HCT116 (cell line): ENCODE measurements at regions not wholly inside any gene's neighbourhood (a gene's known extent, or its start where the extent isn't known, plus 50 kb on each side); places are given as distances from the start of the nearest gene placed in this dataset.

ENCODE experiments used
- ATAC-seq: fragments of 200-7000 bp; cut with Tn5 transposase; 2 replicates; pipeline ENCODE4 v1.9.1; 2020; ENCODE audit warnings: mild to moderate bottlenecking, moderate library complexity
- BruUV-seq: library from RNA; stranded (reverse); fragments of 400-500 nt; replicated peaks from 2 replicates; lab custom pipeline; 2021; lab: Mats Ljungman, UMichigan
- CTCF ChIA-PET: fragments of 300-600 bp; sonication (Branson Sonifier 250); formaldehyde crosslinking; loops from one replicate; lab custom pipeline; 2021; ENCODE audit warnings: antibody characterized with exemption; lab: Charles Lee
- POLR2A ChIA-PET: fragments of 300-600, 350-600 bp; sonication (Branson Sonifier 250); formaldehyde crosslinking; loops from one replicate; lab custom pipeline; 2021; ENCODE audit warnings: antibody characterized with exemption; lab: Charles Lee
- RAD21 ChIA-PET, 2 experiments: fragments of 300-600 bp; sonication (Branson Sonifier 250); formaldehyde crosslinking; loops; one replicate each; lab custom pipeline; 2023; ENCODE audit warnings: low total read pairs in 2 of 2; ENCODE audit not compliant: uncharacterized antibody in 2 of 2, unreplicated experiment in 2 of 2, low non-redundant PET in 1 of 2; lab: Charles Lee
- DNase-seq: peaks from one replicate; pipeline ENCODE4 v3.0.0-alpha.2; 2010; ENCODE audit warnings: low read depth, low spot score
- H2AFZ ChIP-seq: fragments of 200-600 bp; shearing (Covaris generic), sonication (generic); 2 replicates; pipeline ENCODE4 v1.6.1; 2017; ENCODE audit warnings: low read depth, mixed run types, mixed read lengths, antibody characterized with exemption, low read length; ENCODE audit not compliant: poor library complexity, severe bottlenecking
- H3K27ac ChIP-seq: 2 replicates; pipeline ENCODE4 v1.5.1; 2012; ENCODE audit warnings: low read depth, low read length
- H3K27me3 ChIP-seq: fragments of 200-600 bp; sonication (generic); 2 replicates; pipeline ENCODE4 v1.6.1; 2016; ENCODE audit warnings: mixed run types, low read length, mixed read lengths; ENCODE audit not compliant: insufficient read depth
- H3K36me3 ChIP-seq, 2 experiments: fragments of 200-500 bp in 1 of 2; fragments of 200-600 bp in 1 of 2; sonication (Bioruptor generic) in 1 of 2; sonication (generic) in 1 of 2; 2 replicates each; pipeline versions ENCODE4 v1.5.1 to v1.6.1; 2014 to 2016; ENCODE audit warnings: low read length in 2 of 2, inconsistent platforms in 1 of 2, mixed read lengths in 1 of 2, mixed run types in 1 of 2; ENCODE audit not compliant: insufficient read depth in 2 of 2, control insufficient read depth in 1 of 2
- H3K4me1 ChIP-seq, 2 experiments: fragments of 200-600 bp in 1 of 2; sonication (generic) in 1 of 2; 2 replicates each; pipeline versions ENCODE4 v1.5.1 to v1.6.1; 2012 to 2017; ENCODE audit warnings: low read length in 2 of 2, inconsistent platforms in 1 of 2, mild to moderate bottlenecking in 1 of 2, mixed read lengths in 1 of 2, mixed run types in 1 of 2, moderate library complexity in 1 of 2; ENCODE audit not compliant: insufficient read depth in 2 of 2, control insufficient read depth in 1 of 2
- H3K4me2 ChIP-seq: fragments of 200-600 bp; sonication (generic); 2 replicates; pipeline ENCODE4 v1.6.1; 2017; ENCODE audit warnings: mixed run types, low read length, mixed read lengths
- H3K4me3 ChIP-seq, 2 experiments: fragments of 200-600 bp in 1 of 2; sonication (generic) in 1 of 2; replicated peaks in 1 of 2; 2 replicates each; pipeline ENCODE4 v1.5.1; 2011 to 2016; ENCODE audit warnings: low read length in 2 of 2, control low read depth in 1 of 2, low read depth in 1 of 2, mild to moderate bottlenecking in 1 of 2, mixed read lengths in 1 of 2, mixed run types in 1 of 2
- H3K79me2 ChIP-seq: fragments of 200-600 bp; sonication (generic); 2 replicates; pipeline ENCODE4 v1.6.1; 2017; ENCODE audit warnings: mild to moderate bottlenecking, mixed run types, low read length, moderate library complexity, mixed read lengths; ENCODE audit not compliant: insufficient read depth
- H3K9ac ChIP-seq: fragments of 200-600 bp; sonication (generic); 2 replicates; pipeline ENCODE4 v1.6.1; 2016; ENCODE audit warnings: low read length, mixed read lengths
- H3K9me2 ChIP-seq: fragments of 200-600 bp; sonication (generic), shearing (Covaris generic); 2 replicates; pipeline ENCODE4 v1.6.1; 2017; ENCODE audit warnings: mixed run types, mild to moderate bottlenecking, moderate library complexity; ENCODE audit not compliant: insufficient read depth
- H3K9me3 ChIP-seq, 2 experiments: fragments of 200-500 bp in 1 of 2; fragments of 200-600 bp in 1 of 2; sonication (Bioruptor generic) in 1 of 2; sonication (generic) in 1 of 2; 2 replicates each; pipeline ENCODE4 v1.6.1; 2014 to 2017; ENCODE audit warnings: low read length in 2 of 2, mixed read lengths in 2 of 2, inconsistent platforms in 1 of 2, low read depth in 1 of 2, mild to moderate bottlenecking in 1 of 2, mixed run types in 1 of 2, moderate library complexity in 1 of 2; ENCODE audit not compliant: control insufficient read depth in 1 of 2, insufficient read depth in 1 of 2
- H4K20me1 ChIP-seq: fragments of 200-600 bp; sonication (generic), shearing (Covaris generic); 2 replicates; pipeline ENCODE4 v1.6.1; 2017; ENCODE audit warnings: mixed run types, mild to moderate bottlenecking, moderate library complexity; ENCODE audit not compliant: insufficient read depth
- CBX3 ChIP-seq: IDR thresholded peaks from 2 replicates; pipeline ENCODE4 v1.6.1; 2012; ENCODE audit warnings: low read depth
- CTCF ChIP-seq, 3 experiments: fragments of 200-600 bp in 1 of 3; sonication (generic) in 1 of 3; IDR thresholded peaks in 2 of 3; conservative IDR thresholded peaks in 1 of 3; 2 replicates each; pipeline ENCODE4 v1.5.1; 2012 to 2017; ENCODE audit warnings: low read depth in 2 of 3, low read length in 2 of 3, antibody characterized with exemption in 1 of 3, borderline replicate concordance in 1 of 3, control low read depth in 1 of 3, mild to moderate bottlenecking in 1 of 3, mixed read lengths in 1 of 3, mixed run types in 1 of 3, moderate library complexity in 1 of 3; ENCODE audit not compliant: insufficient read depth in 1 of 3
- FOSL1 ChIP-seq: IDR thresholded peaks from 2 replicates; pipeline ENCODE4 v1.6.1; 2012; ENCODE audit warnings: low read depth
- JUND ChIP-seq: IDR thresholded peaks from 2 replicates; pipeline ENCODE4 v1.6.1; 2012
- POLR2A ChIP-seq: IDR thresholded peaks from 2 replicates; pipeline ENCODE4 v1.7.0; 2011; ENCODE audit warnings: borderline replicate concordance; ENCODE audit not compliant: insufficient read depth, insufficient read length; ENCODE audit errors: extremely low read depth
- POLR2AphosphoS5 ChIP-seq: IDR thresholded peaks from 2 replicates; pipeline ENCODE4 v1.6.1; 2011; ENCODE audit warnings: mild to moderate bottlenecking, low read depth, low read length, moderate library complexity
- RAD21 ChIP-seq: IDR thresholded peaks from 2 replicates; pipeline ENCODE4 v1.6.1; 2012; ENCODE audit warnings: low read depth, mild to moderate bottlenecking
- SP1 ChIP-seq: IDR thresholded peaks from 2 replicates; pipeline ENCODE4 v1.6.1; 2012; ENCODE audit warnings: low read depth
- SRF ChIP-seq: IDR thresholded peaks from 2 replicates; pipeline ENCODE4 v1.6.1; 2012; ENCODE audit warnings: low read depth
- YY1 ChIP-seq: IDR thresholded peaks from 2 replicates; pipeline ENCODE4 v1.6.1; 2011; ENCODE audit warnings: low read length, low read depth, moderate library complexity, mild to moderate bottlenecking; ENCODE audit not compliant: insufficient replicate concordance; ENCODE audit errors: extremely low read depth
- ZNF274 ChIP-seq: fragments of 200-500 bp; sonication (Bioruptor generic); IDR thresholded peaks from 2 replicates; pipeline ENCODE4 v1.6.1; 2014; ENCODE audit warnings: mild to moderate bottlenecking, low read depth, low read length, inconsistent platforms
- intact Hi-C: fragments of 100-400 bp; cut with micrococcal nuclease; formaldehyde crosslinking; loops from 2 replicates; pipeline ENCODE4 v1.10.0; 2022
- TF ChIP-seq, protein P1 (sequence below): IDR thresholded peaks from 2 replicates; pipeline ENCODE4 v1.6.1; 2012
- TF ChIP-seq, protein P2 (sequence below): IDR thresholded peaks from 2 replicates; pipeline ENCODE4 v1.6.1; 2012; ENCODE audit warnings: low read depth
- TF ChIP-seq, protein P3 (sequence below): IDR thresholded peaks from 2 replicates; pipeline ENCODE4 v1.6.1; 2012

DNA sequence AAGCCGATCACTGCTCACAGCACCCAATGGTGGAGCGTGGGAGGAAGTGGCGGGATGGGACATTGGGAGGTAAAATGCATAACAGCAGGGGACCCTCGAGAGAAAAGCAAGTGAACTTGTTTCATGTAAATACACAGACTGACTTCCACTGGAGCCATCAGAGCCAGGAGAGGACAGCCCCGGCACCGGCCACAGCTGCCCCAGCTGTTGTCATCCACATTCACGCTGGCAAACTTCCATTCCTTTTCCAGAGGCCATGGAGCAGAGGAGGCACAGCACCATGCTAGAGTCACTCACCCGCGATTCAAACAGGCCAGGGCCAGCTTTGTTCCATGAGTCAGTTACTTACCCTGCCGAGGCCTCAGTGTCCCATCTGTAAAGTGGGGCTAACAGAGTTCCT is 610.9 kb upstream of the SALL3 start:
- no peaks in the 10 kb centered on the region for H4K20me1 ChIP-seq
- no peaks in the 10 kb centered on the region for H3K27me3 ChIP-seq
- no peak for TF ChIP-seq CBX3
- no peak for TF ChIP-seq FOSL1
- no peak for TF ChIP-seq JUND
- TF ChIP-seq SP1, result no peak
- TF ChIP-seq, protein P1, sequence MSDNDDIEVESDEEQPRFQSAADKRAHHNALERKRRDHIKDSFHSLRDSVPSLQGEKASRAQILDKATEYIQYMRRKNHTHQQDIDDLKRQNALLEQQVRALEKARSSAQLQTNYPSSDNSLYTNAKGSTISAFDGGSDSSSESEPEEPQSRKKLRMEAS, result no peak
- no peak for TF ChIP-seq ZNF274
- TF ChIP-seq, protein P2, sequence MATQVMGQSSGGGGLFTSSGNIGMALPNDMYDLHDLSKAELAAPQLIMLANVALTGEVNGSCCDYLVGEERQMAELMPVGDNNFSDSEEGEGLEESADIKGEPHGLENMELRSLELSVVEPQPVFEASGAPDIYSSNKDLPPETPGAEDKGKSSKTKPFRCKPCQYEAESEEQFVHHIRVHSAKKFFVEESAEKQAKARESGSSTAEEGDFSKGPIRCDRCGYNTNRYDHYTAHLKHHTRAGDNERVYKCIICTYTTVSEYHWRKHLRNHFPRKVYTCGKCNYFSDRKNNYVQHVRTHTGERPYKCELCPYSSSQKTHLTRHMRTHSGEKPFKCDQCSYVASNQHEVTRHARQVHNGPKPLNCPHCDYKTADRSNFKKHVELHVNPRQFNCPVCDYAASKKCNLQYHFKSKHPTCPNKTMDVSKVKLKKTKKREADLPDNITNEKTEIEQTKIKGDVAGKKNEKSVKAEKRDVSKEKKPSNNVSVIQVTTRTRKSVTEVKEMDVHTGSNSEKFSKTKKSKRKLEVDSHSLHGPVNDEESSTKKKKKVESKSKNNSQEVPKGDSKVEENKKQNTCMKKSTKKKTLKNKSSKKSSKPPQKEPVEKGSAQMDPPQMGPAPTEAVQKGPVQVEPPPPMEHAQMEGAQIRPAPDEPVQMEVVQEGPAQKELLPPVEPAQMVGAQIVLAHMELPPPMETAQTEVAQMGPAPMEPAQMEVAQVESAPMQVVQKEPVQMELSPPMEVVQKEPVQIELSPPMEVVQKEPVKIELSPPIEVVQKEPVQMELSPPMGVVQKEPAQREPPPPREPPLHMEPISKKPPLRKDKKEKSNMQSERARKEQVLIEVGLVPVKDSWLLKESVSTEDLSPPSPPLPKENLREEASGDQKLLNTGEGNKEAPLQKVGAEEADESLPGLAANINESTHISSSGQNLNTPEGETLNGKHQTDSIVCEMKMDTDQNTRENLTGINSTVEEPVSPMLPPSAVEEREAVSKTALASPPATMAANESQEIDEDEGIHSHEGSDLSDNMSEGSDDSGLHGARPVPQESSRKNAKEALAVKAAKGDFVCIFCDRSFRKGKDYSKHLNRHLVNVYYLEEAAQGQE, result no peak
- no peak for TF ChIP-seq POLR2AphosphoS5
- TF ChIP-seq POLR2A, result no peak
- no peak for TF ChIP-seq SRF
- no peak for TF ChIP-seq RAD21
- TF ChIP-seq, protein P3, sequence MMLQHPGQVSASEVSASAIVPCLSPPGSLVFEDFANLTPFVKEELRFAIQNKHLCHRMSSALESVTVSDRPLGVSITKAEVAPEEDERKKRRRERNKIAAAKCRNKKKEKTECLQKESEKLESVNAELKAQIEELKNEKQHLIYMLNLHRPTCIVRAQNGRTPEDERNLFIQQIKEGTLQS, result no peak
- no peak for TF ChIP-seq YY1
- TF ChIP-seq CTCF (IDR thresholded peaks at IDR 0.05 in 2 of 3, conservative IDR thresholded peaks at IDR 0.05 in 1 of 3; ENCODE audit: borderline replicate concordance in 1 of 3, insufficient read depth in 1 of 3, low read depth in 2 of 3, low read length in 2 of 3), result no peak
- H3K9me2 ChIP-seq, result no peaks in the 10 kb centered on the region
- H3K4me3 ChIP-seq, result no peak overlapping the region
- no peak overlapping the region for H3K27ac ChIP-seq
- H2AFZ ChIP-seq, result no peak overlapping the region
- ATAC-seq (no peak), DNase-seq (no peak)
- POLR2A ChIA-PET, result no interaction called here
- H3K9ac ChIP-seq, result no peak overlapping the region
- no peaks in the 10 kb centered on the region for H3K36me3 ChIP-seq
- H3K9me3 ChIP-seq, result peaks cover 12 to 16% of the 10 kb centered on the region in 2 experiments; a peak in 2 of 4 replicates
- RAD21 ChIA-PET, result no interaction called here
- no peaks in the 10 kb centered on the region for H3K79me2 ChIP-seq
- BruUV-seq, result no TSS peak
- H3K4me1 ChIP-seq, result no peaks in the 10 kb centered on the region
- CTCF ChIA-PET, result no interaction called here
- intact Hi-C loops, result no loop called here
- no peak overlapping the region for H3K4me2 ChIP-seq
